A549 (cell line): ENCODE measurements at regions not wholly inside any gene's neighbourhood (a gene's known extent, or its start where the extent isn't known, plus 50 kb on each side); places are given as distances from the start of the nearest gene placed in this dataset.

ENCODE experiments used
- CHD2 ChIP-seq: fragments of 150-350 bp; IDR thresholded peaks from 2 replicates; pipeline ENCODE4 v1.6.1; 2014; ENCODE audit warnings: low read length; ENCODE audit not compliant: partially characterized antibody
- EP300 ChIP-seq, 2 experiments: fragments of >200 bp; sonication (Bioruptor Twin); formaldehyde crosslinking; IDR thresholded peaks; 2 replicates in 1 of 2; 3 replicates in 1 of 2; pipeline ENCODE4 v1.6.1; 2016 to 2017
- FOSL2 ChIP-seq, 2 experiments: fragments of 450-650 bp in 1 of 2; fragments of >200 bp in 1 of 2; sonication (Bioruptor Twin) in 1 of 2; formaldehyde crosslinking; IDR thresholded peaks; 2 replicates each; pipeline versions ENCODE4 v1.5.0 to v1.6.1; 2016 to 2020; ENCODE audit warnings: mild to moderate bottlenecking in 1 of 2, moderate library complexity in 1 of 2
- JUN ChIP-seq, 2 experiments: fragments of >200 bp; sonication (Bioruptor Twin); formaldehyde crosslinking; IDR thresholded peaks; 2 replicates in 1 of 2; 3 replicates in 1 of 2; pipeline ENCODE4 v1.6.1; 2016 to 2017
- JUNB ChIP-seq: fragments of >200 bp; sonication (Bioruptor Twin); formaldehyde crosslinking; IDR thresholded peaks from 2 replicates; pipeline ENCODE4 v1.6.1; 2016
- POLR2A ChIP-seq: IDR thresholded peaks from 2 replicates; pipeline ENCODE4 v1.6.1; 2012; ENCODE audit warnings: mild to moderate bottlenecking, low read length
- POLR2AphosphoS2 ChIP-seq: conservative IDR thresholded peaks from 2 replicates; pipeline ENCODE4 v1.6.1; 2012; ENCODE audit warnings: low read length, improper control_type of control experiment, inconsistent platforms
- SREBF2 ChIP-seq: fragments of 450-650 bp; IDR thresholded peaks from 2 replicates; pipeline ENCODE4 v1.6.1; 2014; ENCODE audit warnings: mild to moderate bottlenecking, moderate library complexity
- ZC3H11A ChIP-seq: fragments of 450-650 bp; IDR thresholded peaks from 2 replicates; pipeline ENCODE4 v1.6.1; 2014; ENCODE audit warnings: antibody characterized with exemption, mild to moderate bottlenecking
- TF ChIP-seq, protein P1 (sequence below): fragments of 450-650 bp; IDR thresholded peaks from 2 replicates; pipeline ENCODE4 v1.6.1; 2014; ENCODE audit warnings: antibody characterized with exemption
- TF ChIP-seq, protein P2 (sequence below): fragments of >200 bp; sonication (Bioruptor Twin); formaldehyde crosslinking; IDR thresholded peaks from 3 replicates; pipeline ENCODE4 v1.5.1; 2016
- TF ChIP-seq, protein P3 (sequence below): fragments of 150-350 bp; IDR thresholded peaks from 2 replicates; pipeline ENCODE4 v1.6.1; 2014; ENCODE audit warnings: low read depth, mild to moderate bottlenecking, low read length
- TF ChIP-seq, protein P4 (sequence below): fragments of 200-600 bp; sonication (generic); IDR thresholded peaks from 2 replicates; pipeline ENCODE4 v1.6.1; 2016; ENCODE audit warnings: antibody characterized with exemption, mild to moderate bottlenecking, moderate library complexity

DNA sequence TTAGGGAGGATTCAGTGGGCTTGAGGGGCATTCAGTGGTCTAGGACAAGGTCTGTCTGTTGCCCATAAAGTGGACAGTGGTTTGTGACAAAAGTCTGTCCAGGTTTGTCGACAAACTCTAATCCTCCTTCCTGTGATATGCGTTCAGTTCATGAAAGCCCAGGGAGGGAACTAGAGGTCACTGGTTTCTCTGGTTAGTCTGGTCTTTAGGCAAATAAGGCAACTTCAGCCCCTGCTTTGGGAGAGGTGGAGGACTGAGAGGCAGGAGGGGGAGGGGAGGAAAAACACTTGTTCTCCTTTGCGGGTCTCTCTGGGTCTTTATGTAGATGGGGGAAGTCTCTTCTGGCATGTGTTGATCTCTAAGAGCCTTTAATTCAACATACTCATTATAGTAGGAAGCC lies 235.1 kb upstream of the PWP1 start:
- TF ChIP-seq, protein P1, sequence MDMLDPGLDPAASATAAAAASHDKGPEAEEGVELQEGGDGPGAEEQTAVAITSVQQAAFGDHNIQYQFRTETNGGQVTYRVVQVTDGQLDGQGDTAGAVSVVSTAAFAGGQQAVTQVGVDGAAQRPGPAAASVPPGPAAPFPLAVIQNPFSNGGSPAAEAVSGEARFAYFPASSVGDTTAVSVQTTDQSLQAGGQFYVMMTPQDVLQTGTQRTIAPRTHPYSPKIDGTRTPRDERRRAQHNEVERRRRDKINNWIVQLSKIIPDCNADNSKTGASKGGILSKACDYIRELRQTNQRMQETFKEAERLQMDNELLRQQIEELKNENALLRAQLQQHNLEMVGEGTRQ = no peak
- TF ChIP-seq JUNB = no peak
- TF ChIP-seq SREBF2 = no peak
- TF ChIP-seq CHD2 = no peak
- no peak for TF ChIP-seq FOSL2 (IDR thresholded peaks at IDR 0.05)
- TF ChIP-seq FOSL2 (CRISPR knock-in tag; IDR thresholded peaks at IDR 0.05) = no peak
- TF ChIP-seq POLR2A = no peak
- TF ChIP-seq EP300 (IDR thresholded peaks at IDR 0.05) = no peak
- TF ChIP-seq, protein P2, sequence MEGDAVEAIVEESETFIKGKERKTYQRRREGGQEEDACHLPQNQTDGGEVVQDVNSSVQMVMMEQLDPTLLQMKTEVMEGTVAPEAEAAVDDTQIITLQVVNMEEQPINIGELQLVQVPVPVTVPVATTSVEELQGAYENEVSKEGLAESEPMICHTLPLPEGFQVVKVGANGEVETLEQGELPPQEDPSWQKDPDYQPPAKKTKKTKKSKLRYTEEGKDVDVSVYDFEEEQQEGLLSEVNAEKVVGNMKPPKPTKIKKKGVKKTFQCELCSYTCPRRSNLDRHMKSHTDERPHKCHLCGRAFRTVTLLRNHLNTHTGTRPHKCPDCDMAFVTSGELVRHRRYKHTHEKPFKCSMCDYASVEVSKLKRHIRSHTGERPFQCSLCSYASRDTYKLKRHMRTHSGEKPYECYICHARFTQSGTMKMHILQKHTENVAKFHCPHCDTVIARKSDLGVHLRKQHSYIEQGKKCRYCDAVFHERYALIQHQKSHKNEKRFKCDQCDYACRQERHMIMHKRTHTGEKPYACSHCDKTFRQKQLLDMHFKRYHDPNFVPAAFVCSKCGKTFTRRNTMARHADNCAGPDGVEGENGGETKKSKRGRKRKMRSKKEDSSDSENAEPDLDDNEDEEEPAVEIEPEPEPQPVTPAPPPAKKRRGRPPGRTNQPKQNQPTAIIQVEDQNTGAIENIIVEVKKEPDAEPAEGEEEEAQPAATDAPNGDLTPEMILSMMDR = no peak
- no peak for TF ChIP-seq ZC3H11A
- TF ChIP-seq JUN (IDR thresholded peaks at IDR 0.05) = no peak
- TF ChIP-seq, protein P3, sequence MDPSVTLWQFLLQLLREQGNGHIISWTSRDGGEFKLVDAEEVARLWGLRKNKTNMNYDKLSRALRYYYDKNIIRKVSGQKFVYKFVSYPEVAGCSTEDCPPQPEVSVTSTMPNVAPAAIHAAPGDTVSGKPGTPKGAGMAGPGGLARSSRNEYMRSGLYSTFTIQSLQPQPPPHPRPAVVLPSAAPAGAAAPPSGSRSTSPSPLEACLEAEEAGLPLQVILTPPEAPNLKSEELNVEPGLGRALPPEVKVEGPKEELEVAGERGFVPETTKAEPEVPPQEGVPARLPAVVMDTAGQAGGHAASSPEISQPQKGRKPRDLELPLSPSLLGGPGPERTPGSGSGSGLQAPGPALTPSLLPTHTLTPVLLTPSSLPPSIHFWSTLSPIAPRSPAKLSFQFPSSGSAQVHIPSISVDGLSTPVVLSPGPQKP = no peak
- TF ChIP-seq POLR2AphosphoS2 = no peak
- TF ChIP-seq, protein P4, sequence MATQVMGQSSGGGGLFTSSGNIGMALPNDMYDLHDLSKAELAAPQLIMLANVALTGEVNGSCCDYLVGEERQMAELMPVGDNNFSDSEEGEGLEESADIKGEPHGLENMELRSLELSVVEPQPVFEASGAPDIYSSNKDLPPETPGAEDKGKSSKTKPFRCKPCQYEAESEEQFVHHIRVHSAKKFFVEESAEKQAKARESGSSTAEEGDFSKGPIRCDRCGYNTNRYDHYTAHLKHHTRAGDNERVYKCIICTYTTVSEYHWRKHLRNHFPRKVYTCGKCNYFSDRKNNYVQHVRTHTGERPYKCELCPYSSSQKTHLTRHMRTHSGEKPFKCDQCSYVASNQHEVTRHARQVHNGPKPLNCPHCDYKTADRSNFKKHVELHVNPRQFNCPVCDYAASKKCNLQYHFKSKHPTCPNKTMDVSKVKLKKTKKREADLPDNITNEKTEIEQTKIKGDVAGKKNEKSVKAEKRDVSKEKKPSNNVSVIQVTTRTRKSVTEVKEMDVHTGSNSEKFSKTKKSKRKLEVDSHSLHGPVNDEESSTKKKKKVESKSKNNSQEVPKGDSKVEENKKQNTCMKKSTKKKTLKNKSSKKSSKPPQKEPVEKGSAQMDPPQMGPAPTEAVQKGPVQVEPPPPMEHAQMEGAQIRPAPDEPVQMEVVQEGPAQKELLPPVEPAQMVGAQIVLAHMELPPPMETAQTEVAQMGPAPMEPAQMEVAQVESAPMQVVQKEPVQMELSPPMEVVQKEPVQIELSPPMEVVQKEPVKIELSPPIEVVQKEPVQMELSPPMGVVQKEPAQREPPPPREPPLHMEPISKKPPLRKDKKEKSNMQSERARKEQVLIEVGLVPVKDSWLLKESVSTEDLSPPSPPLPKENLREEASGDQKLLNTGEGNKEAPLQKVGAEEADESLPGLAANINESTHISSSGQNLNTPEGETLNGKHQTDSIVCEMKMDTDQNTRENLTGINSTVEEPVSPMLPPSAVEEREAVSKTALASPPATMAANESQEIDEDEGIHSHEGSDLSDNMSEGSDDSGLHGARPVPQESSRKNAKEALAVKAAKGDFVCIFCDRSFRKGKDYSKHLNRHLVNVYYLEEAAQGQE = no peak
